DND-41 (cell line): ENCODE measurements at regions not wholly inside any gene's neighbourhood (a gene's known extent, or its start where the extent isn't known, plus 50 kb on each side); places are given as distances from the start of the nearest gene placed in this dataset.

Experiments used
- EZH2 ChIP-seq: IDR thresholded peaks from 3 replicates; pipeline ENCODE4 v1.6.1; 2012; ENCODE audit warnings: borderline replicate concordance, low read depth, mild to moderate bottlenecking, moderate library complexity, low read length, inconsistent platforms; ENCODE audit not compliant: severe bottlenecking
- TF ChIP-seq, protein P1 (sequence below): IDR thresholded peaks from 2 replicates; pipeline ENCODE4 v1.5.1; 2012; ENCODE audit warnings: borderline replicate concordance, low read length, moderate library complexity, mild to moderate bottlenecking; ENCODE audit not compliant: poor library complexity, severe bottlenecking; ENCODE audit errors: extremely low read depth

- TF ChIP-seq, protein P1, sequence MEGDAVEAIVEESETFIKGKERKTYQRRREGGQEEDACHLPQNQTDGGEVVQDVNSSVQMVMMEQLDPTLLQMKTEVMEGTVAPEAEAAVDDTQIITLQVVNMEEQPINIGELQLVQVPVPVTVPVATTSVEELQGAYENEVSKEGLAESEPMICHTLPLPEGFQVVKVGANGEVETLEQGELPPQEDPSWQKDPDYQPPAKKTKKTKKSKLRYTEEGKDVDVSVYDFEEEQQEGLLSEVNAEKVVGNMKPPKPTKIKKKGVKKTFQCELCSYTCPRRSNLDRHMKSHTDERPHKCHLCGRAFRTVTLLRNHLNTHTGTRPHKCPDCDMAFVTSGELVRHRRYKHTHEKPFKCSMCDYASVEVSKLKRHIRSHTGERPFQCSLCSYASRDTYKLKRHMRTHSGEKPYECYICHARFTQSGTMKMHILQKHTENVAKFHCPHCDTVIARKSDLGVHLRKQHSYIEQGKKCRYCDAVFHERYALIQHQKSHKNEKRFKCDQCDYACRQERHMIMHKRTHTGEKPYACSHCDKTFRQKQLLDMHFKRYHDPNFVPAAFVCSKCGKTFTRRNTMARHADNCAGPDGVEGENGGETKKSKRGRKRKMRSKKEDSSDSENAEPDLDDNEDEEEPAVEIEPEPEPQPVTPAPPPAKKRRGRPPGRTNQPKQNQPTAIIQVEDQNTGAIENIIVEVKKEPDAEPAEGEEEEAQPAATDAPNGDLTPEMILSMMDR, result no peak
- no peak for TF ChIP-seq EZH2
These were observed 276.6 kb downstream of the MRTFB start for GRCh38 chr16:14347706-14348105.
